GM10266 (cell line): ENCODE measurements at regions not wholly inside any gene's neighbourhood (a gene's known extent, or its start where the extent isn't known, plus 50 kb on each side); places are given as distances from the start of the nearest gene placed in this dataset.

Source experiments
- DNase-seq: peaks from one replicate; pipeline ENCODE4 v3.0.0; 2012; ENCODE audit errors: extremely low spot score
- CTCF ChIP-seq: IDR thresholded peaks from 2 replicates; pipeline ENCODE4 v1.5.1; 2012; ENCODE audit warnings: mild to moderate bottlenecking, low read depth; ENCODE audit not compliant: control insufficient read depth, insufficient read depth; ENCODE audit errors: missing control alignments

GRCh38 chr1:229112832-229113548 is 157.9 kb upstream of the RAB4A start:
- no peak for TF ChIP-seq CTCF
- no peak for DNase-seq

GRCh38 chr1:229114315-229114714 is 156.6 kb upstream of the RAB4A start:
- TF ChIP-seq CTCF = no peak
- DNase-seq = no peak

GRCh38 chr1:229114850-229115365 is 156.0 kb upstream of the RAB4A start:
- no peak for TF ChIP-seq CTCF
- DNase-seq = no peak

- TF ChIP-seq CTCF = no peak
- DNase-seq = no peak
Measured at GRCh38 chr1:229116114-229116513, 154.8 kb upstream of the RAB4A start.

- no peak for DNase-seq
- TF ChIP-seq CTCF = no peak
Measured at GRCh38 chr1:229117664-229118300, 153.1 kb upstream of the RAB4A start.

- DNase-seq = no peak
- TF ChIP-seq CTCF = no peak
Measured at GRCh38 chr1:229118477-229119061, 152.3 kb upstream of the RAB4A start.

GRCh38 chr1:229119161-229119560 is 151.8 kb upstream of the RAB4A start:
- no peak for DNase-seq

More at GRCh38 chr1:229119161-229119560, 151.8 kb upstream of the RAB4A start:
- TF ChIP-seq CTCF = no peak
